Neural cell (in vitro differentiated cells): ENCODE measurements at regions not wholly inside any gene's neighbourhood (a gene's known extent, or its start where the extent isn't known, plus 50 kb on each side); places are given as distances from the start of the nearest gene placed in this dataset.

Source experiments
- H2AFZ ChIP-seq: fragments of 200-600, 300-800 bp; sonication (generic), shearing (Covaris generic); 2 replicates; pipeline ENCODE4 v1.6.0; 2014; ENCODE audit warnings: low read depth, mild to moderate bottlenecking, antibody characterized with exemption, low read length, moderate library complexity
- H3F3A ChIP-seq: fragments of 200-600 bp; shearing (Covaris generic); 2 replicates; pipeline ENCODE4 v1.6.1; 2016; ENCODE audit warnings: mild to moderate bottlenecking, moderate library complexity, mixed read lengths, antibody characterized with exemption, low read length; ENCODE audit not compliant: insufficient read depth, poor library complexity, severe bottlenecking
- H3K27ac ChIP-seq: fragments of 200-600, 300-800 bp; sonication (generic), shearing (Covaris generic); 2 replicates; pipeline ENCODE4 v1.5.1; 2014; ENCODE audit warnings: mild to moderate bottlenecking, low read length, moderate library complexity
- H3K27me3 ChIP-seq: fragments of 300-800, 200-600 bp; sonication (generic), shearing (Covaris generic); 2 replicates; pipeline ENCODE4 v1.6.0; 2014; ENCODE audit warnings: mild to moderate bottlenecking, low read depth, low read length, moderate library complexity; ENCODE audit not compliant: insufficient read depth
- H3K36me3 ChIP-seq: fragments of 300-800, 200-600 bp; sonication (generic), shearing (Covaris generic); 2 replicates; pipeline ENCODE4 v1.5.1; 2014; ENCODE audit warnings: mild to moderate bottlenecking, antibody characterized with exemption, low read length, moderate library complexity; ENCODE audit not compliant: insufficient read depth
- H3K4me2 ChIP-seq: fragments of 300-800, 200-600 bp; sonication (generic), shearing (Covaris generic); 2 replicates; pipeline ENCODE4 v1.6.0; 2014; ENCODE audit warnings: mild to moderate bottlenecking, low read length
- H3K4me3 ChIP-seq: fragments of 300-800, 200-600 bp; sonication (generic), shearing (Covaris generic); 2 replicates; pipeline ENCODE4 v1.5.1; 2014; ENCODE audit warnings: mild to moderate bottlenecking, low read length, moderate library complexity
- H3K79me2 ChIP-seq: fragments of 200-600 bp; shearing (Covaris generic); replicated peaks from 2 replicates; pipeline ENCODE4 v1.6.0; 2014; ENCODE audit warnings: mild to moderate bottlenecking, low read length, moderate library complexity; ENCODE audit not compliant: insufficient read depth
- H3K9ac ChIP-seq: fragments of 300-800, 200-600 bp; sonication (generic), shearing (Covaris generic); 2 replicates; pipeline ENCODE4 v1.6.1; 2016; ENCODE audit warnings: mild to moderate bottlenecking, low read length, mixed read lengths
- H3K9me2 ChIP-seq: fragments of 200-600 bp; shearing (Covaris generic); 2 replicates; pipeline ENCODE4 v1.6.1; 2016; ENCODE audit warnings: mild to moderate bottlenecking, low read length, mixed read lengths; ENCODE audit not compliant: insufficient read depth
- H3K9me3 ChIP-seq: fragments of 200-600, 300-800 bp; sonication (generic), shearing (Covaris generic); 2 replicates; pipeline ENCODE4 v1.6.1; 2016; ENCODE audit warnings: mild to moderate bottlenecking, mixed run types, low read length, moderate library complexity, mixed read lengths
- H4K20me1 ChIP-seq: fragments of 200-600 bp; shearing (Covaris generic); 2 replicates; pipeline ENCODE4 v1.6.1; 2016; ENCODE audit warnings: mild to moderate bottlenecking, mixed run types; ENCODE audit not compliant: insufficient read depth
- EP300 ChIP-seq: fragments of 450-650 bp; conservative IDR thresholded peaks from 2 replicates; pipeline ENCODE4 v1.6.1; 2014; ENCODE audit warnings: antibody characterized with exemption, mild to moderate bottlenecking, moderate library complexity; ENCODE audit not compliant: poor library complexity, severe bottlenecking
- EZH2 ChIP-seq: fragments of 200-600, 300-800 bp; shearing (Covaris generic), sonication (generic); IDR thresholded peaks from 2 replicates; pipeline ENCODE4 v1.6.1; 2014; ENCODE audit warnings: antibody characterized with exemption, low read length, borderline replicate concordance, mild to moderate bottlenecking; ENCODE audit not compliant: insufficient read depth, poor library complexity, severe bottlenecking
- MXI1 ChIP-seq: fragments of 450-650 bp; conservative IDR thresholded peaks from 2 replicates; pipeline ENCODE4 v1.6.1; 2014; ENCODE audit warnings: antibody characterized with exemption, mild to moderate bottlenecking; ENCODE audit not compliant: poor library complexity, severe bottlenecking
- POLR2AphosphoS5 ChIP-seq: IDR thresholded peaks from 2 replicates; pipeline ENCODE4 v1.6.1; 2012
- RAD21 ChIP-seq: fragments of 450-650 bp; conservative IDR thresholded peaks from 2 replicates; pipeline ENCODE4 v1.6.1; 2014; ENCODE audit warnings: antibody characterized with exemption, mild to moderate bottlenecking, moderate library complexity
- SMC3 ChIP-seq: fragments of 450-650 bp; conservative IDR thresholded peaks from 2 replicates; pipeline ENCODE4 v1.6.1; 2014; ENCODE audit warnings: antibody characterized with exemption, mild to moderate bottlenecking, moderate library complexity; ENCODE audit not compliant: poor library complexity
- TAF1 ChIP-seq: IDR thresholded peaks from 2 replicates; pipeline ENCODE4 v1.6.1; 2012; ENCODE audit warnings: low read depth
- TF ChIP-seq, protein P1 (sequence below): IDR thresholded peaks from 2 replicates; pipeline ENCODE4 v1.6.1; 2012; ENCODE audit warnings: borderline replicate concordance
- TF ChIP-seq, protein P2 (sequence below): fragments of 450-650 bp; IDR thresholded peaks from 2 replicates; pipeline ENCODE4 v1.5.1; 2014; ENCODE audit warnings: antibody characterized with exemption, mild to moderate bottlenecking, moderate library complexity; ENCODE audit not compliant: poor library complexity, severe bottlenecking

DNA sequence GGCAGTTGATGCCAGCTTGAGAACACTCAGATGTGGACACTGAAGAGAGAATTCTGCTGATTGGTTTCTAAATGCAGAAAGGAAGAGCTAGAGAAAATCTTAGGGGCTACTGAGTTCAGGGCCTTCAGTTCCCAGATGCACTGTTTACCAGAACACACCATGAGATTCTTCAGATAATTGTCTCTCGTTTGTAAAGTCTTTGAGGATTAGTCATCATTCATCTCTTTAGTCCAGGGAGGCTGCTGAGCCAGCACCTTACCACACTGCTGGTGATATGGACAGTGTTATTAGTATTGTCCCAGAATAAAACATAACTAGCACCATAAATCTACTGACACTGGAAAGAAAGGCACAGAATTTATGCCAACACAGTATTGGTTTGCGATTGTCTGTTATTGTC is 690.8 kb upstream of the CELF4 start:
- no peaks in the 10 kb centered on the region for H3F3A ChIP-seq
- H3K9me3 ChIP-seq = no peaks in the 10 kb centered on the region
- no peaks in the 10 kb centered on the region for H3K9me2 ChIP-seq
- no peak overlapping the region for H3K27ac ChIP-seq
- no peaks in the 10 kb centered on the region for H3K79me2 ChIP-seq
- no peaks in the 10 kb centered on the region for H3K27me3 ChIP-seq
- H4K20me1 ChIP-seq = no peaks in the 10 kb centered on the region
- no peaks in the 10 kb centered on the region for H3K36me3 ChIP-seq
- no peak overlapping the region for H3K4me3 ChIP-seq
- TF ChIP-seq, protein P1, sequence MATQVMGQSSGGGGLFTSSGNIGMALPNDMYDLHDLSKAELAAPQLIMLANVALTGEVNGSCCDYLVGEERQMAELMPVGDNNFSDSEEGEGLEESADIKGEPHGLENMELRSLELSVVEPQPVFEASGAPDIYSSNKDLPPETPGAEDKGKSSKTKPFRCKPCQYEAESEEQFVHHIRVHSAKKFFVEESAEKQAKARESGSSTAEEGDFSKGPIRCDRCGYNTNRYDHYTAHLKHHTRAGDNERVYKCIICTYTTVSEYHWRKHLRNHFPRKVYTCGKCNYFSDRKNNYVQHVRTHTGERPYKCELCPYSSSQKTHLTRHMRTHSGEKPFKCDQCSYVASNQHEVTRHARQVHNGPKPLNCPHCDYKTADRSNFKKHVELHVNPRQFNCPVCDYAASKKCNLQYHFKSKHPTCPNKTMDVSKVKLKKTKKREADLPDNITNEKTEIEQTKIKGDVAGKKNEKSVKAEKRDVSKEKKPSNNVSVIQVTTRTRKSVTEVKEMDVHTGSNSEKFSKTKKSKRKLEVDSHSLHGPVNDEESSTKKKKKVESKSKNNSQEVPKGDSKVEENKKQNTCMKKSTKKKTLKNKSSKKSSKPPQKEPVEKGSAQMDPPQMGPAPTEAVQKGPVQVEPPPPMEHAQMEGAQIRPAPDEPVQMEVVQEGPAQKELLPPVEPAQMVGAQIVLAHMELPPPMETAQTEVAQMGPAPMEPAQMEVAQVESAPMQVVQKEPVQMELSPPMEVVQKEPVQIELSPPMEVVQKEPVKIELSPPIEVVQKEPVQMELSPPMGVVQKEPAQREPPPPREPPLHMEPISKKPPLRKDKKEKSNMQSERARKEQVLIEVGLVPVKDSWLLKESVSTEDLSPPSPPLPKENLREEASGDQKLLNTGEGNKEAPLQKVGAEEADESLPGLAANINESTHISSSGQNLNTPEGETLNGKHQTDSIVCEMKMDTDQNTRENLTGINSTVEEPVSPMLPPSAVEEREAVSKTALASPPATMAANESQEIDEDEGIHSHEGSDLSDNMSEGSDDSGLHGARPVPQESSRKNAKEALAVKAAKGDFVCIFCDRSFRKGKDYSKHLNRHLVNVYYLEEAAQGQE = no peak
- TF ChIP-seq, protein P2, sequence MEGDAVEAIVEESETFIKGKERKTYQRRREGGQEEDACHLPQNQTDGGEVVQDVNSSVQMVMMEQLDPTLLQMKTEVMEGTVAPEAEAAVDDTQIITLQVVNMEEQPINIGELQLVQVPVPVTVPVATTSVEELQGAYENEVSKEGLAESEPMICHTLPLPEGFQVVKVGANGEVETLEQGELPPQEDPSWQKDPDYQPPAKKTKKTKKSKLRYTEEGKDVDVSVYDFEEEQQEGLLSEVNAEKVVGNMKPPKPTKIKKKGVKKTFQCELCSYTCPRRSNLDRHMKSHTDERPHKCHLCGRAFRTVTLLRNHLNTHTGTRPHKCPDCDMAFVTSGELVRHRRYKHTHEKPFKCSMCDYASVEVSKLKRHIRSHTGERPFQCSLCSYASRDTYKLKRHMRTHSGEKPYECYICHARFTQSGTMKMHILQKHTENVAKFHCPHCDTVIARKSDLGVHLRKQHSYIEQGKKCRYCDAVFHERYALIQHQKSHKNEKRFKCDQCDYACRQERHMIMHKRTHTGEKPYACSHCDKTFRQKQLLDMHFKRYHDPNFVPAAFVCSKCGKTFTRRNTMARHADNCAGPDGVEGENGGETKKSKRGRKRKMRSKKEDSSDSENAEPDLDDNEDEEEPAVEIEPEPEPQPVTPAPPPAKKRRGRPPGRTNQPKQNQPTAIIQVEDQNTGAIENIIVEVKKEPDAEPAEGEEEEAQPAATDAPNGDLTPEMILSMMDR = no peak
- TF ChIP-seq EP300 (no peak), POLR2AphosphoS5 (no peak), EZH2 (no peak), RAD21 (no peak), TAF1 (no peak), SMC3 (no peak), MXI1 (no peak)
- no peak overlapping the region for H3K4me2 ChIP-seq
- no peak overlapping the region for H3K9ac ChIP-seq
- H2AFZ ChIP-seq = no peak overlapping the region

DNA sequence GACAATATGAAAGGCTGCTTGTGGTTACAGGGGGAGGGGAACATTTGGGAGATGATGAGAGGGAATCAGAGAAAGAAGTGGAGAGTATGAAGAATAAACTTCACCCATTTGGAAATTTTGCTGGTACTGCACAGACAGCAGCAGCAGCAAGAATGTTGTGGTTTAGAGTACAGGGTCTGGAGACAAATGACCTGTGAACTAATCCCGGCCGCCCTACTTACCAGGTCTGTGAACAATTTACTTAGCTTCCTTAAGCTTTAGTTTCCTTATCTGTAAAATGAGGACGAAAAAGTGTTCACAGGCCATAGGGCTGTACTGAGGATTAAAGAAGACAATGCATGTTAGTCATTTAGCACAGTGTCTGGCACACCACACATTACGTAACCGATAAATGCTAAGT is 685.4 kb upstream of the CELF4 start:
- Histone ChIP-seq H4K20me1 (no peaks in the 10 kb centered on the region), H3F3A (no peaks in the 10 kb centered on the region), H3K27me3 (no peaks in the 10 kb centered on the region), H3K9ac (no peak overlapping the region), H3K36me3 (no peaks in the 10 kb centered on the region), H3K79me2 (no peaks in the 10 kb centered on the region), H3K4me2 (no peak overlapping the region), H3K27ac (no peak overlapping the region), H3K4me3 (no peak overlapping the region), H3K9me2 (no peaks in the 10 kb centered on the region), H2AFZ (no peak overlapping the region), H3K9me3 (no peaks in the 10 kb centered on the region)
- no peak for TF ChIP-seq POLR2AphosphoS5
- TF ChIP-seq SMC3 = no peak
- no peak for TF ChIP-seq EZH2
- TF ChIP-seq MXI1 = no peak
- TF ChIP-seq RAD21 = no peak
- TF ChIP-seq, protein P1 = no peak
- no peak for TF ChIP-seq TAF1
